ENCODE measurements at regions not wholly inside any gene's neighbourhood (a gene's known extent, or its start where the extent isn't known, plus 50 kb on each side); places are given as distances from the start of the nearest gene placed in this dataset.

- TF ChIP-seq POLR2A (IDR thresholded peaks at IDR 0.05; ENCODE audit: low read length) (no peak), GATA1 (IDR thresholded peaks at IDR 0.05; ENCODE audit: low read depth, low read length) (no peak)
Observed at GRCh38 chr4:19786616-19787015, 465.1 kb upstream of the SLIT2 start.

All from erythroblast (primary cell).